Panc1 (cell line): ENCODE measurements at regions not wholly inside any gene's neighbourhood (a gene's known extent, or its start where the extent isn't known, plus 50 kb on each side); places are given as distances from the start of the nearest gene placed in this dataset.

Source experiments
- ATAC-seq: fragments of 200-7000 bp; cut with Tn5 transposase; 2 replicates; pipeline ENCODE4 v1.9.1; 2020; ENCODE audit warnings: mild to moderate bottlenecking, moderate library complexity
- BruUV-seq: library from RNA; stranded (reverse); fragments of 400-500 nt; replicated peaks from 2 replicates; lab custom pipeline; 2021; lab: Mats Ljungman, UMichigan
- CTCF ChIA-PET: fragments of 300-600 bp; sonication (Branson Sonifier 250); formaldehyde crosslinking; loops from one replicate; lab custom pipeline; 2022; ENCODE audit warnings: antibody characterized with exemption; lab: Charles Lee
- POLR2A ChIA-PET: fragments of 300-600 bp; sonication (Branson Sonifier 250); formaldehyde crosslinking; loops from one replicate; lab custom pipeline; 2022; ENCODE audit warnings: antibody characterized with exemption; lab: Charles Lee
- DNase-seq: peaks from one replicate; pipeline ENCODE4 v3.0.0-alpha.2; 2010; ENCODE audit warnings: low read depth, low spot score
- H3K27ac ChIP-seq: 2 replicates; pipeline ENCODE4 v1.5.1; 2011; ENCODE audit warnings: mild to moderate bottlenecking, low read length, inconsistent platforms
- H3K27me3 ChIP-seq: fragments of 200-500 bp; sonication (Bioruptor generic); 2 replicates; pipeline ENCODE4 v1.6.0; 2014; ENCODE audit warnings: low read length, inconsistent platforms; ENCODE audit not compliant: control insufficient read depth, insufficient read depth
- H3K36me3 ChIP-seq: fragments of 200-500 bp; sonication (Bioruptor generic); 2 replicates; pipeline ENCODE4 v1.5.1; 2014; ENCODE audit warnings: inconsistent platforms, mild to moderate bottlenecking, low read length, moderate library complexity; ENCODE audit not compliant: control insufficient read depth, insufficient read depth
- H3K4me1 ChIP-seq: 2 replicates; pipeline ENCODE4 v1.5.1; 2011; ENCODE audit warnings: inconsistent platforms, mild to moderate bottlenecking, low read length, moderate library complexity; ENCODE audit not compliant: control insufficient read depth, insufficient read depth
- H3K4me3 ChIP-seq, 2 experiments: 2 replicates each; pipeline ENCODE4 v1.5.1; 2011 to 2012; ENCODE audit warnings: low read depth in 2 of 2, low read length in 2 of 2, mild to moderate bottlenecking in 2 of 2, inconsistent platforms in 1 of 2, moderate library complexity in 1 of 2
- H3K9me3 ChIP-seq: fragments of 200-500 bp; sonication (Bioruptor generic); 2 replicates; pipeline ENCODE4 v1.5.1; 2014; ENCODE audit warnings: low read depth, mild to moderate bottlenecking, inconsistent platforms, low read length, moderate library complexity; ENCODE audit not compliant: control insufficient read depth, insufficient read depth
- CTCF ChIP-seq: fragments of 450-650 bp; IDR thresholded peaks from 2 replicates; pipeline ENCODE4 v1.5.1; 2017; ENCODE audit warnings: mild to moderate bottlenecking
- POLR2AphosphoS5 ChIP-seq: IDR thresholded peaks from 2 replicates; pipeline ENCODE4 v1.6.1; 2012; ENCODE audit warnings: mild to moderate bottlenecking, low read depth, low read length, moderate library complexity
- REST ChIP-seq, 2 experiments: IDR thresholded peaks; 2 replicates each; pipeline ENCODE4 v1.6.1; 2011 to 2012; ENCODE audit warnings: low read depth in 2 of 2, control low read depth in 1 of 2, low read length in 1 of 2, mild to moderate bottlenecking in 1 of 2, moderate library complexity in 1 of 2; ENCODE audit not compliant: insufficient read depth in 1 of 2
- SIN3A ChIP-seq: IDR thresholded peaks from 2 replicates; pipeline ENCODE4 v1.6.1; 2012; ENCODE audit warnings: low read depth, mild to moderate bottlenecking, low read length, moderate library complexity, borderline replicate concordance; ENCODE audit not compliant: insufficient read depth
- TCF7L2 ChIP-seq: IDR thresholded peaks from 2 replicates; pipeline ENCODE4 v1.6.1; 2011; ENCODE audit warnings: mild to moderate bottlenecking, low read depth, low read length, inconsistent platforms
- in situ Hi-C: cut with HindIII; loops from 2 replicates; pipeline ENCODE4 v1.10.0; 2016; ENCODE audit warnings: low sequenced_read_pairs, low pct_unique_long_range_greater_than_20kb
- intact Hi-C: fragments of 100-400 bp; cut with micrococcal nuclease; formaldehyde crosslinking; loops from one replicate; pipeline ENCODE4 v1.10.0; 2022; ENCODE audit not compliant: unreplicated experiment

- TF ChIP-seq SIN3A (no peak), TCF7L2 (no peak), REST (IDR thresholded peaks at IDR 0.05; ENCODE audit: insufficient read depth in 1 of 2, low read depth in 2 of 2, low read length in 1 of 2) (no peak), POLR2AphosphoS5 (no peak), CTCF (no peak)
- Histone ChIP-seq H3K4me3 (no peak overlapping the region), H3K4me1 (peaks cover 7% of the 10 kb centered on the region; the same call in 1 of the 2 replicates), H3K36me3 (no peaks in the 10 kb centered on the region), H3K27ac (no peak overlapping the region), H3K27me3 (no peaks in the 10 kb centered on the region), H3K9me3 (no peaks in the 10 kb centered on the region)
- CTCF ChIA-PET, result interaction anchor here (0.6 kb wide), 1 partner anchor 34 kb away, joined by 3 read pairs; no protein-coding TSS in a partner anchor
- intact Hi-C loops (no loop called here), in situ Hi-C loops (no loop called here)
- ATAC-seq, result no peak
- DNase-seq, result no peak
- POLR2A ChIA-PET, result no interaction called here
- no TSS peak for BruUV-seq
These were observed 175.5 kb downstream of the KATNIP start for GRCh38 chr16:27725236-27726000.

- POLR2A ChIA-PET, result interaction anchor here (0.5 kb wide), 1 partner anchor 138 kb away, joined by 6 read pairs; no protein-coding TSS in a partner anchor
- no peaks in the 10 kb centered on the region for H3K27me3 ChIP-seq
- no peak overlapping the region for H3K4me3 ChIP-seq
- H3K9me3 ChIP-seq, result no peaks in the 10 kb centered on the region
- peaks cover 7% of the 10 kb centered on the region; the same call in 1 of the 2 replicates for H3K4me1 ChIP-seq
- CTCF ChIA-PET, result no interaction called here
- intact Hi-C loops, result no loop called here
- BruUV-seq, result no TSS peak
- no peak overlapping the region; the same call in 1 of the 2 replicates for H3K27ac ChIP-seq
- peak; percentile 71 for DNase-seq
- in situ Hi-C loops, result no loop called here
- TF ChIP-seq SIN3A (no peak), CTCF (no peak), REST (IDR thresholded peaks at IDR 0.05; ENCODE audit: insufficient read depth in 1 of 2, low read depth in 2 of 2, low read length in 1 of 2) (no peak), POLR2AphosphoS5 (no peak), TCF7L2 (no peak)
- H3K36me3 ChIP-seq, result no peaks in the 10 kb centered on the region
- ATAC-seq, result peak; percentile 84
These were observed 176.8 kb downstream of the KATNIP start for GRCh38 chr16:27726621-27727261.
